T follicular helper cell (primary cell): ENCODE measurements at regions not wholly inside any gene's neighbourhood (a gene's known extent, or its start where the extent isn't known, plus 50 kb on each side); places are given as distances from the start of the nearest gene placed in this dataset.

ENCODE experiments used
- DNase-seq: peaks from one replicate; pipeline ENCODE4 v3.0.0-alpha.2; 2020; ENCODE audit warnings: low read depth

DNA sequence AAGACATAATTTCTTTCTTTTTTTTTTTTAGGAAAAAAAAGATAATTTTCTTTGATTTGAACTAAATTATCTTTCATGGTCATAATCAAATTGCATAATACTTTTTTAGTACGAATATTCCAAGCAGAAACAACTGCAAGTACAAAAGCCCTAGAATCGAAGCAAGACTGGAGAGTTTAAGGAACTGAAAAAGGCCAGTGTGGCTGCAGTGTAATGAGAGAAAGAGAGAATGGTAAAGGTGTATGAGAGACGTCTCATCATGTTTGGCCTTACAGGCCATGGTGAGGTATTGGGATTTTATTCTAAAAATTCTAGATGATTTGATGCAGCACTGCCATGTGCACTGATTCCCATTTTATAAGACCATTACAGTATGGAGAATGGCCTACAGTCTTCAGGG is 180.9 kb downstream of the SUCNR1 start:
- DNase-seq, result no peak

DNA sequence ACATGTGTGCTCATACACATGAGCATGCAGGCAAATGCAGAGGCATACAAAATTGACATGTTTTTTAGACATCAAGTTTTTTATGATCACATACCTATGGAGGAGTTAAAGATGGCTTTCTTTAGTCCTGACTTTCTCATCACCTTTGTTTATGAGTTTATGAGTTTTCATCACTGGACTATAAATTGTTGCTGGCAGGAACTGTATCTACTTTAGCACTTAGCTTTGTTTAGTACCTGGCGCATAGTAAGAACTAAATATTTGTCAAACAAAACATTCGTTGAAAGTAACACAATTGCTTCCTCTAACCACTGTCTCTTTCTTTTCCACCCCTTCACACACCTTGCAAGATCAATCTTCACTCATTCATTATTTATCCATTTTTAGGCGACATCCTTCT is 182.6 kb downstream of the SUCNR1 start:
- no peak for DNase-seq

DNA sequence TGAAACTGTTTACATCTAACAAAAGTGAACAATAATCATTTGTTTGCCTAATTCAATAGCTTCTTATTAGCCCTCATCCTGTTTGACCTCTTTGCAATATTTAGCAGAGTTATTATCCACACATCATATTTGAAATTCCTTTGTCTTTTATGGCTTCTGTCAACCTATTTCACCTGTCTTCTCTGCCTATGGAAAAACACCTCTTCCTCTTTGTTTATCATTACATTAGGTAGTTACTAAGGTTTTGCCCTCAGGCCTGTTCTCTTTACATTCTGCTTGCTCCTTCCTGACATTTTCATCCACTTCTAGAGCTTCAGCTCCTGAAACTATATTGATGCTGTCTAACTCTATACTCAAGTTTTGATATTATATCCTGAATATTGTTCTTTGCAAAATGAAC is 183.0 kb downstream of the SUCNR1 start:
- DNase-seq, result no peak

DNA sequence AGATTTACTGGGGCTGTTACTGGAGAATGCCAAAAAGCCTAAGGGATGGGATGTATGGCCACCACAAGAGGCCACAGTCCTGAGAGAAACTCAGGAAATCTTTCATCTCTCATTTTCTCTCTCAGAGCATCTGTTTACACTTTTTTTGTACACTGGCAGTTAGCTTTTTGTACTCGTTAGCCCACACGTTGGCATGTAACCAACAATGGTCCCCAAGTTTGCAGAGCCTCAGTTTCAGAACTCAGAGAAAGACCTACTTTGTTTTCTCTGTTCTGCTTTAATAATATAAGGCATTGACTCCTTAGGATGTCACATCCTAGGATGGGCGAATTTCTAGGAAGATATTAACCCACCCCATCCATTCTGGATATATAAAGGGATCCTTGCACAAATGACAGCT is 183.5 kb downstream of the SUCNR1 start:
- DNase-seq, result no peak

DNA sequence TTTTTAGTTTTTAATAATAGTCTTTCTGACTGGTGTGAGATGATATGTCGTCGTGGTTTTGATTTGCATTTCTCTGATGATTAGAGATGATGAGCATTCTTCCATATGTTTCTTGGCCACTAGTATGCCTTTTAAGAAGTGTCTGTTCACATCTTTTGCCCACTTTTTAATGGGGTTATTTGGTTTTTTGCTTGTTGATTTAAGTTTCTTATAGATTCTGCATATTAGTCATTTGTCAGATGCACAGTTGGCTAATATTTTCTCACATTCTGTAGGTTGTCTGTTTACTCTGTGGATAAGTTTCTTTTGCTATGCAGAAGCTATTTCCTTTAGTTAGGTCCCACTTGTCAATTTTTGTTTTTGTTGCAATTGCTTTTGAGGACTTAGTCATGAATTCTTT is 185.4 kb downstream of the SUCNR1 start:
- DNase-seq, result no peak

DNA sequence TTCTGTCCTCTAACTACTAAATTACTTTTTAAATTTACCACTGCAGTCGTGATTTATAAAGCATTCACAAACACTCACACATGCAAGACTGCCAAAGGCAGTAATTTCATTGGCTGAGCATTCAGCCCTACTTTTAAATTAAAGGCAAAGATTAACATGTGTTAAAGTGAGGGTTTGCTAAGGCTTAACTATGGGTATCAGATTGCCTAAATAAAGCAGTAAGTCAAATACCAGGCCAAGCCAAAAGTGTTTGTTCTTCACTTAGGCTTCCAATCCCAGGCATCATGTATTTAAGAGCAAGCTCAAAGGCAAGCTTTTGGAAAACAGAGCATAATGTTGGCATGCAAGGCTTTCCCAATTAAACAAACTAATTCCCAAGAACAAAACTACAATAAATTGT is 187.3 kb downstream of the SUCNR1 start:
- DNase-seq, result no peak

DNA sequence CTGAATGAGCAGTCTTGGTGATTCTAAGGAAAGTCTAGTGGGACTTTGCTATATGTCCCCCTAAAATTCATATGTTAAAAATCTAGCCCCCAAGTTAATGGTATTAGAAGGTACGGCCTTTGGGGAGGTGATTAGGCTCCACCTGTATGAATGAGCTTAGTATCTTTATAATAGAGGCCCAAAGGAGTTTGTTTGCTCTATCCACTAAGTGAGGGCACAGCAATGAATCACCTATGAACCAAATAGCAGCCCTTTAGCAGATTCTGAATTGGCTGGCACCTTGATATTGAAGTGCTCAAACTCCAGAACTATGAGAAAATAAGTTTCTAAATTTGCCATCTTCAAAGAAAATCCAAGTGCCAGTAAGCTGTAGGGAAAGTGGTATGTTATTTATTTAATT is 187.9 kb downstream of the SUCNR1 start:
- DNase-seq, result no peak

DNA sequence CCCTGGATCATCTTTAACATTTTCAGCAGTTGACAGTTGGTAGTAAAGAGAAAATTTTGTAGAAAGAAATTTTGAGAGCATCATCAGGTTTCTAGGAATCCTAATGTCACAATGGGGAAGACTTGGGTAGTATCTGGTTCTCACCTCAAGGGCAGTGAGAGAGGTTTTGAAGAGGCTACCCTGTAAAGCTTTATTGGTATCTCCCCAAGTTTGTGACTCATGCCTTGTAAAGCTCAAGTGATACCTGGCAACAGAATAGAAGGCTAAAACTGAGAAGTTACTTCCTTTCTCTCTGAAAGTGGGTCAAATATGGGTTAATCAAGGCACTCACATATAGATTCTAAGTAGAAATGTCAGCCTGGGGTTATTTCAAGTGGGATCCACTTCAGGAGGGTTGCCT is 196.4 kb downstream of the SUCNR1 start:
- DNase-seq, result no peak

DNA sequence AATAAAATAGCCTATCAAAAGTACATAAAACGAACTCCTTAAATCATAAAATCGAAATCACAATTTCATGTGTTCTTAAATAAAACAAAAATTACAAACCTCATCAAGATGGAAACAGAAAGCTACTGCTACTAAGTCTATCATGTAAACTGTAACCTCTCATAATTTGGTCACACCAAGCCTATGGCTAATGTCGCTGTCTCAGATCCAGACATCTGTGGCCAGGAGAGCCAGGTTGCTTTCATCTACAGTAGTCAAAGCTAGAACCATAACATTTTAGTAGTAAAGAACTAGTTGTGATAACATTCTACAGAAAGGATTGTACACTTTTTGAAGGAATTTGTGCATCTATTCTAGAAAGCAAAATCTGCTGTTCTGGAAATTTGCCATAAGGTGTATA is 197.4 kb upstream of the MBNL1 start:
- no peak for DNase-seq

DNA sequence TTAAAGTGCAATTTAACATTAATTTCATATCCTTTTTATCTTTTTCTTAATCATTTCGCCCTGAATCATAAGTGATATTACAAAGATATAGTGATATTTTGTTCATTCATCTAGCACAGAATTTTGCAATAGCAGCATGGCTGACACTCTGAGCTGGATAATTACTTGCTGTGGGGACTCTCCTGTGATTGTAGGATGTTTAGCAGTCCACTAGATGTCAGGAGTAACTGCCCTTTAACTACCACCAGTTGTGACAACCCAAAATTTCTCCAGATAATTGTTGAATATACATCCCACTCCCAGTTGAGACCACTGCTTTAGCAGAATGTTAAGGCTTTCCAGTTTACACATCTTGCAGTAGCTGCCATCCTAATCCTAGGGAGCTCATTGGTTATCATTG is 196.8 kb upstream of the MBNL1 start:
- no peak for DNase-seq

DNA sequence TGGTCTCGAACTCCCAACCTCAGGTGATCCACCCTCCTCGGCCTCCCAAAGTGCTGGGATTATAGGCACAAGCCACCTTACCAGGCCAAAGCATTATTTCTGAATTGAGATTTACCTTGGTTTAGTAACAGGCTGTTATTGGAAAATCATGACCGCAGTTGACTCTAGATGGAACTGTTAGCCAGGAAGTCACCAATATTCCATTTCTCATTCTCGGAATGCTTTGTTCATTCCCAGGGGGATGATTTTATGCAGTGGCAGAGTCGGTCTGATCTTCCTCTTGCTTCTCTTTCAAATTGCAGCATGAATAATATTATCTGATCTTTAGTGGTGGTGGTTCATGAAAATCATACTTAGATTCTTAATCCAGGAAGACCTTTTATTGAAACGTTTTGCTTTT is 195.5 kb upstream of the MBNL1 start:
- no peak for DNase-seq

DNA sequence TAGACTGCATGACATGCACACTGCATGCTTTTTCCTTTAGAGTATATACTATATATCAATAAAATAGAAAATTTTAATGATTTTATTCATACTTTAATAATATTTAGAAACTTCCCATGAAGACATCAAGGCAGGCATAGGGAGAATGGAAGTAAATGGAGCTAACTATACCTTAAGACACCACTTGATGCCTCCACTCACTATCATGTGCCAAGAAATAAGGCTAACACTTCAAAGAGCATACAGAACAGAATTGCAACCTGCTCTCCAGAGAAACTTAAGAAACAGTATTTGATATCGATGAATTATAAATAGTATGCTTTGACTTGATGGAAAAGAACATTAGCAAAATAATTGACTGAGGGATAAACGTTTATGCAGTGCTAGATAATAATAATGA is 192.6 kb upstream of the MBNL1 start:
- DNase-seq, result no peak

DNA sequence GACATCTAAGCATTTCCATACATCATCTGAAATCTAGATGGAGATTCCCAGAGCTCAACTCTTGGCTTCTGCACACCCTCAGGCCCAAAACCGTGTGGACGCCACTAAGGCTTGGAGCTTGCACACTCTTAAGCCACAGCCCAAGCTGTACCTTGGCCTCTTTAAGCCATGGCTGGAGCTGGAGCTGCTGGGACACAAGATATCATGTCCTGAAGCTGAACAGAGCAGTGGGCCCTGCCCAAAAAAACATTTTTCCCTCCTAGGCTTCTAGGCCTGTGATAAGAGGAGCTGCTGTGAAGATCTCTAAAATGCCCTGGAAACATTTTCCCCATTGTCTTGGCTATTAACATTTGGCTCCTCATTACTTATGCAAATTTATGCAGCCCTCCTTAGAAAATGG is 188.7 kb upstream of the MBNL1 start:
- DNase-seq, result no peak

DNA sequence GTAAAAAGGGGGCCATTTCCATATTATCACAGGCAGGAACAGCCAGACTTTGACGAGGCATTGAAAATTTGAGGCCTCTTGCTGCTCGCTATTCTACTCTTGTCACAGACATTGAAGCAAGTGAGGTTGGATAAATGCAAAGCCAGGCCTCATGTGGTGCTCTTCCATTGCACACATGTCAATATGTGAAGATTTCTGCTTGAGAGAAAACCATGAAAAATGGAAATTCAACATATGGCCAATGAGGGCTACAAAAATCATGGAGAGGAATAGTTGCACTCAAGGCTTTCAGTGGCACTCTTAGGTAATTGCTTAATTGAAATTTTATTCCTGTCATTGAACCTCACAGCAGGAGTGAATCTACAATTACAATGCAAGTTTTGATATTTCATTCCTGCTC is 185.6 kb upstream of the MBNL1 start:
- no peak for DNase-seq

DNA sequence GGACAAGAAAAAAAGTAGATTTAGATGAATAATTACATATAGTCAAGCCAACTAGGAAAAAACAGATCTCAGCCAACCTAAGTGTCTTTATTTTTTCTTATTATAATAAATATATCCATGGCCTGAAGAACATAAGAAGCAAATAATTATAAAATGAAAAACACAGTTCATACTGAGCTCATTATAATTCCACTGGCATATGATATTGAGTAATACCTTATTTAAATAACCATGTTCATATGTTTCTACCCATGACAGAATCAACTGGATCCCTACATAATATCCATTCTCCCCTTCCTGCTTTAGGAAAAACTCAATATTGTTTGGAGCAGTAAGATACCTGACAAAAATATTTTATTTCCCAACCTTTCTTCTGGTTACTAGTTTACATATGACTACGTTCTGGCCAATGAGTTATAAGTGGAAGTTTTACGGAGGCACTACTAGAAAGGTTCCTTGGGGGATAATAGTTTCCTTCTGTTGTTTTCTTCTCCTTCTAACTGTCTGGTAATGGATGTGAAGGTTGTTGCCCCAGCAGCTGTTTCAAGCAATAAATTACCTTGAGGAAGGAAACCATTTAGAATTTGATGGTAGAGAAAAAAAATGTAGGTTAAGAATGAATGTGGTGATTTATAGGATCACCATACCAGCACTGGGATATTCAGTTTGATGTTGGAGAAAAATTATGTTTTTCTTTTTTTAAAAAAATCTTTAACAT is 184.1 kb upstream of the MBNL1 start:
- DNase-seq, result no peak

DNA sequence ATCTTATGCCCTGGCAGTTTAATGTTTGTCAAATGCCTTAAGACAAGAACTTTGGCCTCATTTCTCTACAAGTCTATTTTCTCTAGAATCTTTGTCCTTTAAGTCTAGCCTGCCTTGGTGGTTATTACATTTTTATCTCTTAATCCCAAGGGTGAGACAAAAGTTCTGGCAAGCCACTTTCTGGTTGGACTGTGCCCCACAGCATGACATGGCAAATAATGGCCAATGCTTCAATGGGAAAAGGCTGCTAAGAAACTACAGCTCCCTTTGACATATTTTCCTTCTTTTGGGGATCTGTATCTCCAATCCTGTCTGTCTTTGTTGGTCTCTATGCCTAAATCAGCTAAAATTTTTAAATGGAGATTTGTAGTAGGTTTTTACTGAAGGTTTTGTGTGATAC is 181.6 kb upstream of the MBNL1 start:
- DNase-seq, result no peak

DNA sequence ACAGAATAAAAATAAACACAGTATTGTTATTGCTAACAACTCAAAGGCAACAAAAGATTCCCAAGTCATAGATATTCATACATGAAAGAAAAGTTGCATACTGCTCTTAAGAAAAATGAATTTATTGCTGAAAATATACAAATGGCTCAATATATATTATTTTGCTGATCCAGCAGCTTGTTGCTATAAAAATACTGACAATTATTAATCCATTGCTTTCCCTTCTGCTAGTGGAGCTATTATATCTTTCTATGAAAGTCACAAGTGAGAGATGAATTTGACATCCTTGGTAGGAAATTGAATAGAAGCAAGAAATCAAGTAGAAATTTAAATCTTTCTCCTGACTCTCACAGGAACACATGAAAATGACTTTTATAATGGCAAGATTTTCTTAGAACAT is 179.2 kb upstream of the MBNL1 start:
- no peak for DNase-seq

DNA sequence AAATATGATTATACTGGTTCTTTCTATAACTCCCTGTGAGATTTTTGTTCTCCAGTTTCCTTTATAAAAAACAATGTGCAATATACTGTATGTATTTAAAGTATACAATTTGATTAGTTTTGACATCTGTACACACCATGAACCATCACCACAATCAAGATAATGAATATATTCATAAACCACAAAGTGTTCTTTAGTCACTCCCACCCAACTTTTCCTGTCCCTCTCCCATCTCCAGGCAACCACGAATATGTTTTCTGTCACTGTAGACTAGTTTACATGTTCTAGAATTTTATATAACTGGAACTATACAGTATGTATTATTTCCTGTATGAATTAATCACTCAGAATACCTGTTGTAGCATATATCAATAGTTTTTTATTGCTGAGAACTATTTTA is 177.0 kb upstream of the MBNL1 start:
- no peak for DNase-seq

DNA sequence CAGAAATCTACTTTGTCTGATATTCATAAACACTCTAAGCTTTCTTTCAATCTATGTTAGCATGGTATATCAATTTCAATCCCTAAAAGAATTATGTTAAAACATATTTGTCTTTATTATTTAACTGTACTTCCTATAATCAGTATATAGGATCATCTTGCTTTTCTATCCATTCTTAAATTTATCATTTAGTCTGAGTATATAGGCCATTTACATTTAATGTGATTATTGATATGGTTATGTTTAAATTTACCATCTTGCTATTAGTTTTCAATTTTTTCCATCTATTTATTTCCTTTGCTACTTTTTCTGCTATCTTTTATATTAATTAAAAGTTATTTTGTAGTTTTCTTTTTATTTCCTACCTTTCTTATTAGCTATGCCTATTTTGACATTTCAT is 174.8 kb upstream of the MBNL1 start:
- DNase-seq, result no peak

DNA sequence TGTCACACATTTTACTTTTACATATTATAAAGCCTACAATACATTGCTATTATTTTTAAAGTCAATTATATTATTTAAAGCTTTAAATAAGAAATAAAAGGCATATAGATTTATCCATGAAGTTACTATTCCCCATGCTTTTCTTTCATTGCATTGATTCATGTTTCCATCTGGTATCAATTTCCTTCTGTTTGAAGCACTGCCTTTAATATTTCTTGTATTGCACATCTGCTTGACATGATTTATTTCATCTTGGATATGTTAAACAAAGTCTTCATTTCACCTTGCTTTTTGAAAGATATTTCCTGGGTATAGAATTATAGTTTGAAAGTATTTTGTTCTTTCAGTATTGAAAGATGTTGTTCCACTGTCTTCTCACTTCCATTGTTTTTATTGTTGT is 174.3 kb upstream of the MBNL1 start:
- no peak for DNase-seq

DNA sequence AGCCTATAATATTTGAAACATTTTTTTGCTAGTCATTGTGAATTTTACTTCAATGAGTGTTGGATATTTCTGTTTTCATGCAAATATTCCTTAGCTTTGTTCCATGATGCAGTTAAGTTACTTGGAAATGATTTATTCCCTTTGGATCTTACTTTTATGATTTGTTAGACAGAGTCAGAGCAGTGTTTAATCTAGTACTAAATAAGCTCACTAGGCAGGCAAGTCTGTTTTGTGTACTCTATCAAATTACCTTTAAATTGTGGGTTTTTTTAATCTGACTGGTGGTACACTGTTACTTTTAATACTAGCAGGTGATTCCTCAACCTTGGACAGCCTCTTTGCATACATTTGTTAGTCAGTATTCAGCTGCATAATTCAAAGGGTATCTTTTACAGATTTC is 173.3 kb upstream of the MBNL1 start:
- no peak for DNase-seq

DNA sequence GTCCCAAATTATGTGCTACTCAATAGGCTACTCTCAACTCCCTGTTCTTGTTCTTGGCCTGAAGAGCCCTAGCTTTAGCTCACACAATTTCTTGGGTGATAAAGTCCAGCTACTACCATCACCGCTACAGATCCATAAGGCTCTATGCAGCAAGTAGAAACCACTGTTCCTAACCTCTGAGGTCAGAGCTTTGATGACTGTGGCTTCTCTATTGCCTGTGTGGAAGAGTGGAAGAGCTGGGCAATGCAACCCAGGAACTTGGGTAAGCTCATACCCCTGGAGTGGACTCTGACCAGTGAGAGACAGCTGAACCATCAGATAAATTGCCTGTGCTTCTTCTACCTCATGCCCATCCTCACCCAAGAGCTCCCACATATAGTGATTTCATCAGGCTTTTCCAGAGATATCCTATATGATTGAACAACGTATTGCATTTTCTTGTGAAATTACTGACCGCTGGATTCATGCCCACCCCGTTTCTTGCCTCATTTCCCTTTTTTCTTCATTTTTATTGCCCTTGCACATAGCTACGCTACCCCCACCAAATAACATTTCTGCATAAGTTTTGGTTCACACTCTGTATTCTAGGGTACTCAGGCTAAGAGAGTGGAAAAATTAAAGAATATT is 172.3 kb upstream of the MBNL1 start:
- DNase-seq, result no peak

DNA sequence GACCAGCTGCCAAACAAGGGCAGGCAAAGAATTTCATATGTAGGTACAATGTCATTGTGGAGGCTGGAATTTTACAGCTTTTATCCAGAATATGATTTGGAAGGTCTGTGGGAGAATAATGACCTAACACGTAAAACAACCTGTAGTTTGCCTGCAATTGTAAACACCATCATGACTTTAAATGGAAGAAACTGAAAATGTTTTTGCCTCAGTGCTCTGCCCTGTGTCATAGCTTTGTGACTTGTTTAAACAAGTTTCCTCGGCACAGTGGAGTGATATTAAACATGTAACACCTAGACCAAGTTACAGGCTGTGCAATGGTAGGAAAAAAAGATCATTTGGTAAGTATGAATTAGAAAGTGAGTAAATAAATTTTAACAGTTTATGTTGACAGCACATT is 171.6 kb upstream of the MBNL1 start:
- DNase-seq, result no peak

DNA sequence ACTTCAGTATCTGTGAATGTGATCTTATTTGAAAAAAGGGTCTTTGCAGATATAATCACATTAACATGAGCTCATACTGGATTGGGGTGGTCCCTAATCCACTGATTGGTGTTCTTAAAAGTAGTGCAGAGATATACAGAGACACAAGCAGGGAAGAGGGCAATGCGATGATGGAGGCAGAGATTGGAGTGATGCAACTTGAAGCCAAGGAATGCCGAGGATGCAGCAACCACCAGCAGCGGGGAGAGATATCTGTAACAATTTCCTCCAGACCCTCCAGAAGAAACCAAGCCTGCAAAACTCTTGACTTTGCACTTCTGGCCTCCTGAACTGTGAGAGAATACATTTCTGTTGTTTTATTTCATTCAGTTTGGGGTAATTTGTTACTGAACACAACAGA is 171.0 kb upstream of the MBNL1 start:
- DNase-seq, result no peak
